Kasumi-1 (cell line): ENCODE measurements at regions not wholly inside any gene's neighbourhood (a gene's known extent, or its start where the extent isn't known, plus 50 kb on each side); places are given as distances from the start of the nearest gene placed in this dataset.

Experiments used
- DNase-seq, 2 experiments: peaks; one replicate each; lab custom pipeline; 2025; lab: John Stamatoyannopoulos, UW

DNA sequence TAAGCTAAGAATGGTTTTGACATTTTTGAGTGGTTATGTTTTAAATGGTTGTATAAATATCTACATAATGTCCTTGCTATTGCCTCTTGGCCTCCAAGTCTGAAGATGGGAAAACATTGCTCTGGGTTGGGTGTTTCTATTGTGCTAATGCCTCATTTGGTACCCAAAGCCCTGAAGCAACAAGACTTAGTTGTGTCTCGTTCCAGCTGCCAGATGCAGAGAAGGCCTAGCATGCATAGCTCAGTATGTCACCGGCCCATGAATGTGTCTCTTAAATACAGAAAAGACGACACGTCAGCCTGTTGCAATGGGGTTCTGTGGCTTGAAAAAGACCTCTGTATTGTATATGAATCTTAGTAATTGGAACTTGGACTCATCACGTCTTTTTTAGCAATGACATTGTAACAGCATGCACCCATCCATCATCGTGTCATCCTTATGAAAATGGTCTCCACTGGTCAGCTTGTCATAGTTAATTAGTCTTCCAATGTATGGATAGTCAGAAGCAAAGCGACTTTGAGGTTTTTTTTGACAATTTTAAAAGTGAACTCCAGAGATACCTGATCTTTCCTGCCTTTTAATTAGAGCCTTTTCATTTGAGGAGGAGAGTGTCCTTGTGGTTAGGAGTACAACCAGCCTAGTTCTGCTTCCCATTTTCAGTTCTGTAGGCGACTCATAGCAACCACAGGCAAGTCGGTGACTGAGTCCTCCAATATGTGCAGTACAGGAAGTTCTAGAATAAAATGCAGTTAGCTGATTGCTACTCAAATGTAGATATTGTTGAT, 126.4 kb upstream of the GATB start:
- DNase-seq, result peak; percentile 91 to 93

DNA sequence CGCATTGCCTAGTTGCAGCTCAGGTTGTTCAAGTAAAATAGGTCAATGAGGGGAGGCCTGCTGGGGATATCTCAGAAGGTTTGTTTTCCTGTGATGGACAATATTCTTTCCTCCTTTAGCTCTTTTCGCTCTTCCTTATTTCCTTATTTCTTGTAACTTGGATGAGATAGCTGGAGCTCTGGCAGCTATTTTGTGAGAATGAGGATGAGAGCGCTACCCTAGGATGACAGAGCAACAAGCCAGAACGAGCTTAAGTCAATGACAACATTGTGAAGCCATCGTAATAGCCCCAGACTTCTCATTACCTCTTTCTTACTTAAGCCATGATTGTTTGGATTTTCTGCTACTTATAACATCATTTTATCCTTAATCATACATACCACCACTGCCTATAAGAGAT, 124.3 kb upstream of the GATB start:
- DNase-seq, result no peak

DNA sequence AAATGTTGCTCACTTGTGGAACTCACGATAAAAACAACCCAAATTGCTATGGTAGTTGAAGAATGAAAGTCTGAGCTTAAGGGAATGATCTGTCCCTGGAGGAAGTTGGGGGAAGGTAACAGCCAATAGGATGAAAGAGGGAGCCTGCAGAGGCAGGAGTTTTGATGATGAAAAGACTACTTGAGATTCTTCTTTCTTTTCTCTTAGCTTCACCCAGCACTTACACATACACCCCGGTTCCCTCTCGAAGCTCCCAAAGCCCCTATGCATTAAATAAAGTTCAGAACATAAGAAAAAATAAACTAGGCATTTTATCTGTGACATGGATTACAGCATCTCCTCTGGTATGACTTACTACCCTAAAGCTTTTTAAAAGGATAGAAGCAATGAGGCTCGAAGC, 122.9 kb upstream of the GATB start:
- DNase-seq, result no peak

DNA sequence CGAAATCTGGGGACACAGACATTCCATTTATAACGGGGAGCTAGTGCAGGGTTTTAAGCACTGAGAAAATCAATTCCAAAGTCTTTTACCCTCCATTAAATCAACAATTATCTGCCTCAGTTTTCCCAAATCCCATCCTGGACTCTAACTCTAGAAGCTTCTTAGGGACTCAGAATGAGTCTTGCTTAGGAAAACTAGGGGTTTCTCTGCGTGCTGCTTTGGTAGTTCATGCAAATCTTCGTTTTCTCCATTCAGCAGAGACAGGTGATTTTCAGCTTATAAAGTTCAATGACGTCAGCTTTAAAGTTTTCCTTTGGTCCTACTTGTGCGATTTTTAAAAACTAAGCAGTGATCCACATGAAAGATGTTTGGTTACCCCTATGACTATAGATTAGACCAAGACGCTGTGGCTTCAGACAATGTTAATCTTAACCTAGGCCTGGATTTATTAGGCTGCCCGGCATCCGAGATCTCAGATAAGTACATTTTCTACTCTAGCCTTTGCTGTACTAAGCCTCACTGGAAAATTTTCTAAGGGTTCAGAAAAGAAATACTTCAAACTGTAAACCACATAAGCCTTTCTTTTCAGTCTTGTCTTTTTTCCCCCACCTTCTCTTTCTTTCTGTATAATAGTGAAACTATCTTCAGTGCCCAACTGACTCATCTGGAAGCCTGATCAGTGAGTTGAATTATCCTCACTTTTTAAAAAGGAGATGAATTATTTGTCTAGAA, 121.4 kb upstream of the GATB start:
- no peak for DNase-seq

DNA sequence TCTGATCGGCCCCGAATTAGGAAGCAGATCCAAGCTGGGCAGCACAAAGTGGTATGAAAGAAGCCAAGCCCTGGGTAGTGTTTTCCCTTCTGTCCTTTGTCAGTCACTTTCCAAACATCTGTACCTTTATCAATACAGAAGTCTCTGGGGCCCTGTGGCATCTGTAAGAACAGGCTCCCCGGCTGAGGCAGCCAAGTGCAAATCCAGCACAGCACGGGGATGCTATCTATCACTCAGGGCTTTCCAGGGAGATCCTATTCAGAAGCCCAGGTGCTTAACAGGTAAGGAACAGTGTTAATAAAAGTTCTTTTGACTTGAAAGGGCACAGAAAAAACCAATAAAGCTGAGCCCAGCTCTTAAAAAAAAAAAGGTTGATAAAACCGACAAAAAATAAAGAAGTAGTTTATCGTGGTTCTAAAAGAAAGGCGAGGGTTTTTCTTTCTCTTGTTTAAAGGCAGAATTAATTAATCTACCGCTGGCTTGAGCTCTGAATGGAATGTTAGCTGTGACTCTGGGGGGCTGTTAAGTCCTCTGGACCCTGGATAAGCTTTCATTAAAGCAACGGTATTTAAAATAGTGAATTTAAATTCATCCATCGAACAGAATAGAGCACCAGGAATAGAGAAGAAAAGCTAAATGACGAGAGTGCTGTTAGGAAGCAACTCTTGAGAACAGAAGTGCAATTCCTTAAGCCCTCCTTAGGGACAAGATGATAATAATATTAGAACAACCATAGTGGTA, 119.1 kb upstream of the GATB start:
- no peak for DNase-seq

DNA sequence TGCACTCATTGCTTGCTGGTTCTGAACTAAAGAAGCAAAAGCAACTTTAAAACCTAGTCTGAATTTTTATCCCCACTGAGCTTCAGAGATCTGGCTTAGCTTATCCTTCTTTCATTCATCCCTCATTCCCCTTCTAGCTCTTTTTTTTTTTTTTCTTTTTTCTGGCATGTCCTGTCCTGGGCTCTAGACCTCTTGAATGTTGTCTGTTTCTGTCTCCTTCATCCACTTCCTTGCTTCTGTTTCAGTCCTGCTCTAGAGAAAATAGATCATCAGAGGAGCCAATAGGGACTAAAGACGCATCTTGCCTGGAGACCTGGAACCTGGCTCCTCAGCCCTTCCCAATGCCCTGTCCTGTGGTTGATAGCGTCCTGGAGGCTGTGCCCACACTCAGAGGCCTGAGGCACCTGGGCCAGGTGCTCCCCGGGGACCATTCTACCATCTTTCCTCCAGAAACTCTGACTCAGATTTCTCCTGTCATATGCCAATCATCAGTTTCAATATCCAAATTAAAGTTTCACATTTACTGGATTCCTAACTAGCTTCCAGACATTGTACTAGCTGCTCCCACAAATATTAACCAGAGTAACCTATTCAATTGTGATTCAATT, 115.7 kb upstream of the GATB start:
- no peak for DNase-seq

DNA sequence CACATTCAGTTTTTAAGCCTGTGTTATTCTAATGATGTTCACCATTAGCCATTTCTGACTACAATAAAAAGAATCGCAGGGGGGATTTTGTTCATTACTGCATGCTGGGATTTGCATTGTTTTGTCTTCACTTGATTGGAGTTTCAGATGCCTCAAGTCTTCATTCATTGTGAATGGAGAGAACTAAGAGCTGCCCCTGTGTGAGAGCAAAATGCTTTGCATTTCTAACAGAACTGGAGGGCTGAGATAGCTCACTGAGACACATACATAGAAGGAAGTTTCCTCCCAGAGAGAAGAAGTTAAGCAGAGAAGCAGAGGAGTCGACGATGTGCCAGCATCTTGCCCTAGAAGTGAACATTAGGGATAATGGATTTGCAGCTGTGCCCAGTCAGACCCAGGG, 113.5 kb upstream of the GATB start:
- DNase-seq, result no peak

DNA sequence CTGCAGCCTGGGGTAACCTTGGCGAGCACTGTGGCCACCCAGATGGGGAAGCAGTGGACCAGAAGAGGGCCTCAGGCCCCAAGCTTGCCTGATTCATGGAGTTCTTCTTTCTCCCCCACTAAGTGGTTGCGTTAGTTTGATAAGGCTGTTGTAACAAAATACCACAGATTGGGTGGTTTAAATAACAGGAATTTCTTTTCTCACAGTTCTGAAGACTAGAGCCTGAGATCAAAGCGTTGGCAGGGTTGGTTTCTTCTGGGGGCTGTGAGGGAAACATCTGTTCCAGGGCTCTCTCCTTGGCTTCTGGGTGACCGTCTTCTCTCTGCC, 105.7 kb upstream of the GATB start:
- DNase-seq, result peak in 1 of 2 experiments; percentile 77

DNA sequence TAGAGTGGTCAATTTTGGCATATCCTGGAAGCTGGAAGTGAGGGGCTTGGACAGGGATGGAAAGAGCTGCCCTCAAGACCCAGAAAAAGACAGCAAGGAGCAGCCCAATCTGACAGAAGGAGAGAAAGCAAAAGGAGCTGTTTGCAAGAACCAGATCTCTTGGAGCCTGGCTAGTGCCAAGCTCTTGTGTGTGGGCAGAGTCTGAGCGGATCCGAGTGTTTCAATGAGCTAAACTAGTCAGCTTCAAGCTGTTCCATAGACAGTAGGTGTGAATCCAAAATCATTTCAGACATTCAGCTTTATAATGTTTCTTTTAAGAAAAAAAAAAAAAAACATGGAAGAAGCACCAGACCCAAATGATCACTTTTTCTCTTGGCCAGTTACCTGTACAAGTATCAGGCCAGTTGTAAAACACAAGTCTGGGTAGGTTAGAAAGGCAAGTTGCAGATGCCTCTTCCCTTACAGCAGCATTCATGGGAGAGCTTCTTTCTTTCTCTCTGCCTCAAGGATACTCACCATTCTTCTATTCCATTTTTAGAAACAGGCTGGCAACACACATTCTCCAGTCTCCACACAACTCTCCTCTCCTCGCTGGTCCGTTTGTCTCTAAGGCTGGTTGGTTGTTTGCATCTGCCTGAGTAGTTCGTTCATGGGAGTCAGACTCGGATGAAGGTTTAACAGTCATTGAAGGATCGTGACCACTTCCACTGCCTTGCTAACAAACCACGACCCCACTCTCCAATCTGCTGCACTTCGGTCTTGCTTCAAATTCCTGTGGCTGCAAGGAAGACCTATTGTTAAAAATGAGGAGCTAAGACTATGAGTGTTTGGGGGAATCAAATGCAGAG, 105.2 kb upstream of the GATB start:
- DNase-seq, result peak; percentile 61 to 74

DNA sequence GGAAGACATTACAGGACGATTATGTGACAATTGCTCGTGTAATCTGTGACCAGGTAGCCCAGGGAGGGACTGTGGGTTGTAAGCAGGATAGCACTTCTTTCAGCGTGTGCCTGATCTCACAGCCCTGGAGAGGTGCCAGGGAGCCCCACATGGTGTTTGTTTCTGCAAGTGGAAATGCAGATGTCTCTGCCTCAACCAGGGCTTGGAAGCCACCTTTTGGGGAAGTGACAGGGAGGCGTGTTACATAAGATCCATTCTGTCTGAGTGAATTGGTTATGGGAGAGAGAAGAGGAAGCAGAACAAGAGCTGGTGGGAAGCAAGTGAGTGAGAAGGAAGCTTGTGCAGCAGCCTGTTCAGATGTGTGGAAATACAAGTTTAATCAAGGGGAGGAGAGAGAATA, 104.5 kb upstream of the GATB start:
- DNase-seq, result peak; percentile 99

DNA sequence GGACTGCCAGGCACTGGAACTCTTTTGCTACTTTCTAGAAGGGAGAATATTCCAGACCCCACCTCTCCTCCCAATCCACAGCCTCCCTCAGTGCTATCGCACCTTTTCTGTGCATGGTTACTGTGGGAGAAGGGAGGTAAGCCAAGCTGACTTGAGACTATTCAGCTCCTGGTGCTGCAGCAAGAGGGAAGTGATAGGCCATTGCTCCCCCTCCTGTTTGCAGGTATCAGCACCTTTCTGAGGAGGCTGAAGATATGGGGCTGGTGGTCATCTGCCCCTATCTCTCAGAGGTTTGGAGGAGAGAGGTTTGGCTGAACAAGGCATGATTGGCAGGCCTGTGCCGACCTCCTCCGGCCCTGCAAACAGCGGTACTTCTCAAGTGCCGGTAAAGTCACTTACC, 103.3 kb upstream of the GATB start:
- DNase-seq, result no peak

DNA sequence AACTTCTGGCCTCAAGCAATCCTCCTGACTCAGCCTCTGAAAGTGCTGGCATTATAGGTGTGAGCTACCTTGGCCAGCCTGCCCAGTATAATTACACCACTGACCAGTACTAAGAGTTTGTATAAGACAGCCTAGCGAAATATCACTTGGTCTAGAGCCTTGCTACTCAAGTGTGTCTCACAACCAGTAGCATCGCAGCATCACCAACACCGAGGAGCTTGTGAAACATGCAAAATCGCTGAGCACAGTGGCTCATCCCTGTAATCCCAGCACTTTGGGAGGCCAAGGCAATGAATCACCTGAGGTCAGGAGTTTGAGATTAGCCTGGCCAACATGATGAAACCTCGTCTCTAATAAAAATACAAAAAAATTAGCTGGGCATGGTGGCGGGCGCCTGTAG, 102.0 kb upstream of the GATB start:
- no peak for DNase-seq

DNA sequence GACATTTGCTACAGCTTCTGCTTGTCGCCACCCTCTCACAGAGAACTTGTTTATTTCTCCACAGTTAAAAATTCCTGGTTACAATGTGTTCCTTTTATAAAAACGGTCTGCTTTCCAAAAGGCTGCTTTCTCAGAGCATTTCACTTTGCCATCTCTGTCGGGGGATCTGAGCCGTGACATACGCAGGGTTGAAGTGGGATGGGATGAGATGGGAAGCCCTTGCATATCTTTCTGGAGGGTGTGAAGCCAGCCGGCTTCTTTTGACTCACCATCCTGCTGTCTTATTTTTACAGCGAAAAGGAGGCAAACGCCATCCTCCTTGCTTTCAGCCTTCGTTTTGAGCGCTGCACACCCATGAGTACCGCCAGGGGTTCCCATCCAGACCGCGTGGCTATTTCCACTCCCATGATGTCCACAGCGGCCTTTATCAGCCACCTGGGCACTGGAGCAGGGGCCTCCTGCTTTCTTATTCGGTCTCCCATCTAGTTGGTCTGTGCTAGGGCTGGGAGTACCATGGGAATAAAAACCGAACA, 99.8 kb upstream of the GATB start:
- no peak for DNase-seq

DNA sequence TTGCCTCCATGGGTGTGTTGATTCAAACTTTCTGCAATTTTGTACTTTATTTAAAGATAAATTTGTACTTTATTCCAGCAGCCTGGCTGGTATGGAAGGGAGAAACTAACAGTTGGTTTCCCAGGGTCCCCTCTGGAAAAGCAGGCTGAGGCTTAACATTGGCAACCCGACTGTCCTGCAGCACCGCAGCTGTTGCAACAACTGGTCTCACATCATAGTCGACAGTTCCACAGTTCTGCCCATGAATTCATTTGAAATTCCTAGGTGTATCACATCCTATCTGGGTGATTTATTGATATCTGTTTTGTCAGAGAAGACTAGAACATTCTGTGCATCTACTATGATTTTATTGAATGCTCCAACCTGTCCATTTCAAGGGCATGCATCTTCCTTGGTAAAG, 98.8 kb upstream of the GATB start:
- DNase-seq, result no peak

DNA sequence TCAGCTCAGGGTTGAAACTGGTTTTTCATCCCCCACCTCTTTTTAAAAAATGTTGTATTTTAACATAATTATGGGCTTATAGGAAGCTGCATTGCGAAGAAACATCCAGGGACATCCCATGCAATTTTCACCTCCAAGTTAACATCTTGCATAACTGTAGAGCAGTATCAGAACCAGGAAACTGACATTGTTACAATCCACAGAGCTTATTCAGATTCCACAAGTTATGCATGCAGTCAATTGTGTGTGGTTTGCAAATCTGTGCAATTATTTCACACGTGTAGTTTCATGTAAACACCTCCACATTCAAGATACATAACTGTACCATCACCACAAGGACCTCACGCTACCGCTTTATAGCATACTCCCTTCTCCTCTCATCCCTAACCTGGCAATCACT, 97.5 kb upstream of the GATB start:
- no peak for DNase-seq

DNA sequence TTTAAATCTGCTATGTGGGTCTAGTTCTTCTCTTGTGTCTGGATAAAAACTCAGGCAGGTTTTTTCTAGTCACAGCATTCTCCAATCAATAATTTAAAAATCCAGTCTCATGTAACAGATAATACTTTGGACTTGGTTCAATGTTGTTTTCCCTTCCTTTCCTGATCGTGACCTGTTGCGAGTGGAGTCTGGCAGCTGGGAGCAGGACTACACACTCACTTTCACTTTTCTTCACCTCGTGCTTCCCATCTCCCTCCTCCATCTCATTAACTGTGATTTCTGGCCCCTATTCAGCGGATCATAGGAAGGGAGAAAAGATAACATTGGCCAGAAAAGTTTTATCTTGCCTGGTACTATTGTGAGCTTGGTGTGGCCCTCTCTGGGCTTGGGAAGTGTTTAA, 96.6 kb upstream of the GATB start:
- no peak for DNase-seq

DNA sequence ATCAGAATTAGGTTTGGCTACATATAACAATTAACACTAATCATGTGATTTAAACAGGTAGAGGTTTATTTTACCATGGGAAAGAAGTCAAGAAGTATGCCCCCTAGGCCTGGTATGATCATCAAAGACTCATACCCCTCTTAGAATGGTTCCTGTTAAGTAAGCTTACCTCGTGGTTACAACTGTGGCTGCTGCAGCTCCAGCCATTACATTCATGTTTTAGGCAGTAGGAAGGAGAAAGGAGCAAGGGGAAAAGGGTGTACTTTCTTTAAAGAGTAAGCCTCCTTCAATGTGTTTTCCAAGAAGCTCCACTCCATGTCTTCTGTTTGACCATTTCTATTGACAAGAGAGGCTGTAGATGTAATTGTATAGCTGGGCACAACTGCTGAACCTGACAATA, 94.9 kb upstream of the GATB start:
- DNase-seq, result no peak

DNA sequence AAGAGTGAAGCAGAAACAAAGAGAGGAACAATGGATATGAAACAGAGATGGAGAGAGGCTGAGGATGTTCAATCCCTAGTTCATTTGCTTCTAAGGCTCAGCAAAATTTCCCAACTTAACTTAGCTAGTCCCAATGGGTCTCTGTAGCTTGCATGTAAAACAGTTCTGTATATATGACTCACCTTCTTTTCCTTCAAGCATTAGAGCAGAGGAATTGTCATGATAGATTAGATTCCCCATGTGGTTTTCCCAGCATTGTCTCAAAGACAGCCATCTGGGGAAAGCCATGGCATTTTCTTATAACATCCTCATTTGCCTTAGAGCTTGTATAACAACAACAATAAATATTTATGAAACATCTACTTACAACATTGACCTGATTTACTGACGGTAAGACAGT, 93.9 kb upstream of the GATB start:
- no peak for DNase-seq

DNA sequence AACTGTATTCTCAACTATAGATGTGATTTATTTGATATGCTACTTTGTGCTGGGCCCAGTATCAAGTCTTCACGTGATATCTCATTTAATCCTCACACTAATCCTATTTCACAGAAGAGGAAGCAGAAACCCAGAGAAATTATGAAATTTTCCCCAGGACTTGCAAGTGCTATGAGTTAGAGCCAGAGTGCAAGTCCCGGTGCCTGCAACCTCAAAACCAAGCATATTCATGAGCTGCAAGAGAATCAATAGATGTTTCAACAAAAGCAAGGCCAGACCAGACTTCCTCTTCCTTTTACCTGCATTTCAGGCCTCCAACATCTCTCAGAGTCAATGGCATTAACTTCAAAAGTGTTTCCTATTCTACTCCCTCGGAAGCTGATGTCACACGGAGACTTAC, 92.2 kb upstream of the GATB start:
- DNase-seq, result peak; percentile 9 to 32

DNA sequence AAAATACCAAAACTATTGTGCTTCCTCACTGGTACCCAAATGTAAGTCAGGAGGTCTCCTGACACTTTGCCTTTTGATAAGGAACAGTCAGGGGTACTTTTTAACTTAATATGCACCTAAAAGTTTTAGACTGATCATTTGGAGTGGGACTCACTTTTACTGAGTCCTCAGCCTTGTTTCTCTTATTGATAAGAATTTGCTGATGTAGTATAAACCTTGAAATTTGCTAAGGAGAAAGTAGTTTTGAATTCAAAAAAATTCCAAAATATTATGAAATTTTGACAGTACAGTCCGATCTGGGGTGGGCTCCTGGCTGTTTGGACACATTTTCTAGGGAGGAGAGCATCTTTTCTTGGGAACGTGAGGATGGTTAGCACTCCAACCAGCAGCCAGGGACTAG, 91.4 kb upstream of the GATB start:
- no peak for DNase-seq

DNA sequence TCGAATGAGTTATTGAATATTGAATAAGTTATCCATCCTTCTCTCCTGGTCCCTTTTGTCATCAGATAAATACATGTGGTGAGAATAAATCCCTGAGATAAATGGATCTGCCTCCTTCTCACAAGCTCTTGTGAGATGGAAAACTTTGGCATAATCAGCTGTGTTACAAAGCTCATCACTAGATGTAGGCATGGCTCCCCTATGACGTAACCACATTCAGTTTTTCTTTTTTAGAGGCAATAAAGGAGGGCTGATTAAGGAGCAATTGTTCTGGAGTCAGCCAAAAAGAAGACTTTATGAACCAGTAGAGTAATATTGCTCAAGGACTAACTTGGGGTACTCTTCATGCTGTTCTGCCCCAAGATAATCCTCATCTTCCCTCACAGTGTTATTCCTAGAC, 90.5 kb upstream of the GATB start:
- DNase-seq, result no peak

DNA sequence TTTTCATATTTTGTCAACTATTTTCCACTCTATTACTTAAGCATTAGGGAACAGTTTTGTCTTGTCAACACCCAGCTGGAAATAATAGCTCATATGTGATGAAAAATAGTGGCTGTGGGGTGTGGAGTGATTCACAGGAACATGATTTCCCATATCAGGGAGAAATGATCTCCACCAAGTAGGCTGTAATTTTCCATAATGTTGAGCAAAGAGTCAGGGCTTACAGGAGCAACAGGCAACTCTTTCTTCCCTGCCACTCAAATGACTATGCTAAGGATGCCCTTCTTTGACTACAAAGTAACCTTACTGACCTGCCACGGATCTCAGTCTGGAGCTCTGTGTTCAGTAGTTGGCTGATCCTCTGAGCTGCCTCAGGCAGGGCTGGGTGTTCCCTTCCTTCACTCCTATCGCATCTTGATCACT, 90.0 kb upstream of the GATB start:
- no peak for DNase-seq
